Activated naive CD8-positive, alpha-beta T cell treated with anti-CD3 and anti-CD28 coated beads, Interleukin-2, amount 50 U/mL, for 16 hours (primary cell): ENCODE measurements at regions not wholly inside any gene's neighbourhood (a gene's known extent, or its start where the extent isn't known, plus 50 kb on each side); places are given as distances from the start of the nearest gene placed in this dataset.

ENCODE experiments used
- DNase-seq: peaks from one replicate; pipeline ENCODE4 v3.0.0-alpha.2; 2020; ENCODE audit warnings: low read depth, low spot score

DNA sequence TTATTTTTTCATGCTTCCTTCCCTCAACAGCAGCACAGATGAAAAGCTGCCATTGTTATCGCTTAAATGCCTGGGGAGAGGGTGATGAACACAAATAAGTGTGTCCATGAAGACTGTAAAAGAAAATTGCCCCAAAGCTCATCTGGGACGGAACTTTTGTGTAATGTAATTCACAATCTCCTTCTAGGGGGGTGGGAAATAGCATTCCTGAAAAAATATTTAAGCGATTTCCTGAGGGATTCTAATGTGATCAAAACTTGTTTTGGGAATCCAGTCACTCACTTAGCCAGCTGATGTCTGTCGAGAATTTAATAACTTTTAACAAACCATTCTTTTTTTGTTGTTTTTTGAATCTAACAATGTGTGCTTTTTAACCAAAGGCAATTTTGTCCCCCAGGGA lies 427.9 kb downstream of the PLCL1 start:
- DNase-seq, result no peak

DNA sequence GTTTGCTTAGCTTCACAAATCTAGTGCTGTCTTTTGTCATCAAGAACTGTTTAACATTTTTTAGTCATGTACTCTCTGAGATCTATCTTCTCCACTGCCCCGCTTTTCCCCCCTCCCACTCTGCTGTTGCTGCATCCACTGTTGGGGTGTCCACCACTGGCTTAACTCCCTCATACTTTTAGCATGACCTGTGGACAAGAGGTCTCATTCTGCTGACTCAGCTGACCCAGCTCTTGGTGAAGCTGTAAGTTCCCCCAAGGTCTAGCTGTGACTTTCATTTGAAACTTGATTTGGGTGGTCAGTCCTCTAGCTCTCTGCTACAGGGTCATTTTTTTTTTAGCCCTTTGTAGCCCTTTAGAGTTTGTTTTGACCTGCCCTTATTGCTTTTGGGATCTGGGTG lies 427.2 kb downstream of the PLCL1 start:
- no peak for DNase-seq

DNA sequence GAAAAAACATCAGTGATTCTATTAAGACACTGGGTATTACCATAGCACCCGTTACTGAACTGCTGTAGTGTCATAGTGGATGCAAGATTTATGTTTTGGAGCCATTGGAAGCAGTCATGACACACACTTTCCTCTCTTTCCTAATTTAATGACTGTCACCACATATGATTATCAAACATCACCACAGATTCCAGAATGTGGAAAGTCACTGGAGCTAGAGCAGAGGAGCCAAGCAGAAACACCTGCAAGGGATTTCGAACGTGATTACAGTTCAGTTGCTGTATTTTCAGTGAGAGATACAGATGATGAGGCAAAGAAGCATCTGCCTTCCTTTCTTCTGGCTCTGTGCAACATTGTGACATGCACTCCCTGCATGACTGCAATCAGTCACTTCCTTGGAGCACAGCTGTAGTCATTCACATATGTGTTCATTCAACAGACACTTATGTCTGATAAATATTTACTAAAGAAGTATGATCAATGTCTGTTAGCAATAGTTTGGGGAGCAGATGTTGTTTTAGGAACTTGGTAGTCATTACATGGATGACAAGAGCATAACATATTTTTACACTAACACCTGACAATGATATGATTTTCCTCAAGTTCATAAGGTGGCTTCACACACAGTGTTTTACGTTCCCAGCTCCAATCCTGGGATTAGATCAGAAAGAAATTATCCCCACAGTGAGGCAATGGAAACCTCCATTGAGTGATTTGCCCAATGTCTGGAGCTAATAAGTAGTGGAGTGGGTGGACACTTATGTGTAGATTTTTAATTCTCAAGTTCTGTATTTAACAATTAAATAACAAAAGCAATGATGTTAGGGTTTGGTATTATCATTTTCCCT lies 416.6 kb downstream of the PLCL1 start:
- no peak for DNase-seq

DNA sequence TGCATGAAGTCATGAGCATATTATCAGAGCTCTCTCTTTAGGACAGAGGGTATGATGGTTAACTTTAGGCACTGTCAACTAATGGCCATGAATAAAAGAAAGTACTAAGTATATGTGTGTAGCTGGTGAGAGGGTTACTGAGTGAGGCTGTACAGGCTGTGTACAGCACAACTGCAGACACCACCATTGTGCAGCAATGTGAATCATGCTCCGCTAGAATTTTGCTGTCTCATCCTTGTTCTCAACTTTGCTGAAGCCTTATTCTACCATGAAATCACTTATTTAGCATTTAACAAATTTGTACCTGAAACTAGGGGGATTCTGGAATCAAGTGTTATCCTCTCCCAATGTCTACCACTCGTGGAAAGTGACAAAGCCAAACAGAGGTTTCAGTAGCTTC lies 414.9 kb downstream of the PLCL1 start:
- DNase-seq, result no peak

DNA sequence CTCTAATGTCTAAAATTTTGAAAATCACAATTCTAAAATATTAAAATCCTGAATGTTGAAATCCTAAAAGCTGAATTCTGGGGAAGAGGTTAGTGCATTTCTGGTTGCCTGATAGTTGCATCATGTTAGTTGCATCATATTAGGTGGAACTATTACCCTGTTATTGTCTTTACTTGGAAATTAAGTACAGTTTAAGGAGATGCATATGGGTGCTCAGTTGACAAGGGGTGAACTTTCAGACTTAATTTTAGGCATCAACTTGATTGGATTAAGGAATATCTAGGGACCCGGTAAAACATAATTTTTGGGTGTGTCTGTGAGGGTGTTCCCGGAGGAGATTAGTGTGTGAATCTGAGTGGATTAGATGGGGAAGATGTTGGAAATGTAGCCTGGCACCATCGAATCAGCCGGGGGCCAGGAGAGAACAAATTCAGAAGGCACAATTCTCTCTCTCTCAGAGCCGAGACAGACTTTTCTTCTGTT lies 409.8 kb downstream of the PLCL1 start:
- no peak for DNase-seq

DNA sequence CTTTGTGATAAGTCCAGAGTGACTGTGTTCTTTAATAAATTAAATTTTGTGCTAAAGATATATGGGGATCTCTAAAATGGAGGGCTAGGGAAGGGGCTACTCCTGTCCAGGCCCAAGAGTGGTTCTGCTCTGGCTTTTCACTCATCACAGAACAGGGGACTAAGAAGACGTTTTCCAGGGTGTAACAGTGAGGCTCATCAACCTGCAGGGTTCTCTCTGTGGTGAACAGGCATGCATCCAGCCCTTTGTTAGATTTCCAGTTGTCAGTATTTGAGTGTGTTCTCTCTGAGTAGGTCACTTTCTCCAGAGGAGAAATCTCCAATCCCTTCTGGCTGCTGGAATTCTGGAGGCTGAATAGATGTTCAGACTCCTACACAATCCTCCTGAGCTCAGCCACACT lies 408.9 kb downstream of the PLCL1 start:
- DNase-seq, result no peak

DNA sequence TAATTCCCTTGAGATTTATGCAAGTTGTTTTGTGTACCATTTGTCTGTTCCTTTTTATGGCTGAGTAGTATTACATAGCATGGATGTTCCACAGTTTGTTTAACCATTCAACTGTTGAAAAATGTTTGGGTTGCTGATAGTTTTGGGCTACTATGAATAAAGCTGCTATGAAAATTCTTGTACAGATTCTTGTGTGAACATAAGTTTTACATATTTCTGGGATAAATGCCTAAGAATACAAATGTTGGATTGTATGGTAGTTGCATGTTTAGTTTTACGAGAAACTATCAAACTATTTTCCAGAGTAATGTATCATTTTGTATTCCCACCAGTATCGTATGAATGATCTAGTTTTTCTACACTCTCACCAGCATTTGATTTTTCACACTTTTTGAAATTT lies 407.3 kb downstream of the PLCL1 start:
- DNase-seq, result no peak

DNA sequence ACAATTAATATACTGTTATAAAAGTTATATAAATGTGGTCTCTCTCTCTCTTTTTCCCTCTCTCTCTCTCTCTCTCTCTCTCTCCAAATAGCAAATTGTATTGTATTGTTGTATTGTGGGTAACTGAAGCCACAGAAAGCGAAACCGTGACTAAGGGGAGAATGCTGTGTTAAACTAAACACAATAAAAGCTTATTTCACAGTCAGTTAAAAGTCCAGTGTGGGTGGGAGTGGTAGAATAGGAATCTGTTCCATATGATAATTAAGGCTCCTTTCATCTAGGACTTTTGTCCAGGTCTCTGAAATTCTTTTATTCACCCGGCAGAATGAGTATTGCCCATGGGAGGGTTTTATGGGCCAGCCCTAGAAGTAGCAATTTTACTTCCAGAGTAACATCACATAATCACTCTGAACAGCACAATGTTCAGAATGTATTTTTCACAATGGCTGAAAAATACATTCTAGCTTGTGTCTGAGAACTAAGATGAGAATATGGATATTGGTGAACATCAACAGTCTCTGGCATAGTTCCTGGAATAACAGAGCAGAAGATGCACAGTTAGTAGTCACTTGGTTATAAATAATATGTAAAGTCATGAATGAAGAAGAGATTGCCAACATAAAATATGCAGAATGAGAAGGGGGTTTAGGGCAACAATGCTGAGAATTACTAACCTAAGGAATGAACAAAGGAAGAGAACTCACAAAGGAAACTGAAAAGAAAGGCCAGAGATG lies 399.1 kb downstream of the PLCL1 start:
- no peak for DNase-seq
